CD14-positive monocyte (primary cell): ENCODE measurements at regions not wholly inside any gene's neighbourhood (a gene's known extent, or its start where the extent isn't known, plus 50 kb on each side); places are given as distances from the start of the nearest gene placed in this dataset.

Source experiments
- DNase-seq, 3 donors: peaks; one replicate each; pipeline ENCODE4 v3.0.0-alpha.2; 2011 to 2022
- H2AFZ ChIP-seq: 2 replicates; pipeline ENCODE4 v1.6.0; 2012; ENCODE audit warnings: mild to moderate bottlenecking, low read depth, low read length, inconsistent platforms; ENCODE audit not compliant: insufficient read depth, poor library complexity, severe bottlenecking
- H3K27ac ChIP-seq, 2 donors: 1 replicate in 1 of 2; 2 replicates in 1 of 2; pipeline ENCODE4 v1.5.1; 2012 to 2013; ENCODE audit warnings: low read length in 2 of 2, control low read depth in 1 of 2, inconsistent platforms in 1 of 2, low read depth in 1 of 2, mild to moderate bottlenecking in 1 of 2
- H3K27me3 ChIP-seq, 2 donors: one replicate each; pipeline versions ENCODE4 v1.6.0 to v1.6.1; 2011 to 2013; ENCODE audit warnings: low read length in 2 of 2; ENCODE audit not compliant: control insufficient read depth in 2 of 2, insufficient read depth in 2 of 2
- H3K36me3 ChIP-seq, 2 donors: replicated peaks in 1 of 2; 1 replicate in 1 of 2; 2 replicates in 1 of 2; pipeline versions ENCODE4 v1.5.1 to v1.6.1; 2012 to 2013; ENCODE audit warnings: low read length in 2 of 2, control low read depth in 1 of 2, inconsistent platforms in 1 of 2, mild to moderate bottlenecking in 1 of 2; ENCODE audit not compliant: insufficient read depth in 2 of 2, control insufficient read depth in 1 of 2
- H3K4me1 ChIP-seq, 2 donors: 1 replicate in 1 of 2; 2 replicates in 1 of 2; pipeline versions ENCODE4 v1.5.1 to v1.6.1; 2012 to 2013; ENCODE audit warnings: low read length in 2 of 2, control low read depth in 1 of 2, inconsistent platforms in 1 of 2, mild to moderate bottlenecking in 1 of 2, moderate library complexity in 1 of 2; ENCODE audit not compliant: insufficient read depth in 2 of 2, control insufficient read depth in 1 of 2
- H3K4me2 ChIP-seq: replicated peaks from 2 replicates; pipeline ENCODE3; 2012; ENCODE audit warnings: low read length, moderate library complexity, mild to moderate bottlenecking; ENCODE audit not compliant: poor library complexity, severe bottlenecking; ENCODE audit errors: extremely low read depth
- H3K4me3 ChIP-seq, 3 experiments: fragments of 200-600 bp in 1 of 3; sonication (generic) in 1 of 3; replicated peaks in 1 of 3; 1 replicate in 2 of 3; 2 replicates in 1 of 3; pipeline ENCODE4 v1.5.1; 2011 to 2013; ENCODE audit warnings: low read length in 3 of 3, mild to moderate bottlenecking in 3 of 3, control low read depth in 2 of 3, low read depth in 2 of 3, inconsistent platforms in 1 of 3, moderate library complexity in 1 of 3
- H3K79me2 ChIP-seq: 2 replicates; pipeline ENCODE4 v1.6.0; 2012; ENCODE audit warnings: mild to moderate bottlenecking, control low read depth, inconsistent platforms, low read length, moderate library complexity; ENCODE audit not compliant: insufficient read depth
- H3K9ac ChIP-seq: 2 replicates; pipeline ENCODE4 v1.6.0; 2017; ENCODE audit warnings: low read length, mild to moderate bottlenecking; ENCODE audit not compliant: insufficient read depth, poor library complexity, severe bottlenecking
- H3K9me3 ChIP-seq, 2 donors: replicated peaks in 1 of 2; 1 replicate in 1 of 2; 2 replicates in 1 of 2; pipeline versions ENCODE4 v1.5.1 to v1.6.1; 2012 to 2013; ENCODE audit warnings: low read length in 2 of 2, control low read depth in 1 of 2; ENCODE audit not compliant: control insufficient read depth in 1 of 2, insufficient read depth in 1 of 2
- H4K20me1 ChIP-seq: 2 replicates; pipeline ENCODE4 v1.6.0; 2012; ENCODE audit warnings: mild to moderate bottlenecking, low read length, control low read depth, moderate library complexity; ENCODE audit not compliant: insufficient read depth
- H3K27ac Mint-ChIP-seq, 7 donors: one replicate each; pipeline ENCODE4 v1.8.0; 2020; ENCODE audit warnings: mild to moderate bottlenecking in 7 of 7, mixed read lengths in 7 of 7, moderate library complexity in 6 of 7, inconsistent platforms in 2 of 7
- H3K27me3 Mint-ChIP-seq, 3 donors: one replicate each; pipeline ENCODE4 v1.8.0; 2021 to 2022; ENCODE audit warnings: low read depth in 3 of 3, mild to moderate bottlenecking in 3 of 3, mixed read lengths in 3 of 3, moderate library complexity in 3 of 3, inconsistent platforms in 1 of 3
- H3K36me3 Mint-ChIP-seq, 2 donors: one replicate each; pipeline ENCODE4 v1.8.0; 2020; ENCODE audit warnings: mixed read lengths in 2 of 2, inconsistent platforms in 1 of 2, mild to moderate bottlenecking in 1 of 2
- H3K4me1 Mint-ChIP-seq: one replicate; pipeline ENCODE4 v1.8.0; 2020; ENCODE audit warnings: mild to moderate bottlenecking, mixed read lengths
- H3K4me3 Mint-ChIP-seq, 2 donors: one replicate each; pipeline ENCODE4 v1.8.0; 2020; ENCODE audit warnings: mild to moderate bottlenecking in 2 of 2, mixed read lengths in 2 of 2, moderate library complexity in 1 of 2
- H3K9me3 Mint-ChIP-seq, 7 donors: one replicate each; pipeline ENCODE4 v1.8.0; 2020 to 2022; ENCODE audit warnings: mixed read lengths in 7 of 7, mild to moderate bottlenecking in 6 of 7, moderate library complexity in 6 of 7, inconsistent platforms in 2 of 7
- WGBS: methylation state at CpG from one replicate; pipeline ENCODE4 v1.1.5; 2013; ENCODE audit warnings: missing lambda C conversion rate; ENCODE audit not compliant: insufficient coverage; 5-methylcytosine and 5-hydroxymethylcytosine counted together
- intact Hi-C, 2 donors: fragments of 100-400 bp; cut with micrococcal nuclease; formaldehyde crosslinking; loops; one replicate each; pipeline versions ENCODE4 v1.15.0 to v1.15.1; 2023
- TF ChIP-seq, protein P1 (sequence below): fragments of 200-600 bp; IDR thresholded peaks from one replicate; pipeline ENCODE4 v1.8.0; 2022; ENCODE audit warnings: antibody characterized with exemption, mild to moderate bottlenecking

GRCh38 chr3:8305371-8305770, 196.3 kb upstream of the LMCD1 start:
- TF ChIP-seq, protein P1, sequence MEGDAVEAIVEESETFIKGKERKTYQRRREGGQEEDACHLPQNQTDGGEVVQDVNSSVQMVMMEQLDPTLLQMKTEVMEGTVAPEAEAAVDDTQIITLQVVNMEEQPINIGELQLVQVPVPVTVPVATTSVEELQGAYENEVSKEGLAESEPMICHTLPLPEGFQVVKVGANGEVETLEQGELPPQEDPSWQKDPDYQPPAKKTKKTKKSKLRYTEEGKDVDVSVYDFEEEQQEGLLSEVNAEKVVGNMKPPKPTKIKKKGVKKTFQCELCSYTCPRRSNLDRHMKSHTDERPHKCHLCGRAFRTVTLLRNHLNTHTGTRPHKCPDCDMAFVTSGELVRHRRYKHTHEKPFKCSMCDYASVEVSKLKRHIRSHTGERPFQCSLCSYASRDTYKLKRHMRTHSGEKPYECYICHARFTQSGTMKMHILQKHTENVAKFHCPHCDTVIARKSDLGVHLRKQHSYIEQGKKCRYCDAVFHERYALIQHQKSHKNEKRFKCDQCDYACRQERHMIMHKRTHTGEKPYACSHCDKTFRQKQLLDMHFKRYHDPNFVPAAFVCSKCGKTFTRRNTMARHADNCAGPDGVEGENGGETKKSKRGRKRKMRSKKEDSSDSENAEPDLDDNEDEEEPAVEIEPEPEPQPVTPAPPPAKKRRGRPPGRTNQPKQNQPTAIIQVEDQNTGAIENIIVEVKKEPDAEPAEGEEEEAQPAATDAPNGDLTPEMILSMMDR, result no peak
- intact Hi-C loops, result no loop called here
- Mint-ChIP-seq H3K27ac (no peak overlapping the region), H3K27me3 (no peaks in the 10 kb centered on the region), H3K4me1 (no peaks in the 10 kb centered on the region), H3K9me3 (peaks cover 0 to 6% (median 2%) of the 10 kb centered on the region in 7 donors), H3K4me3 (no peak overlapping the region), H3K36me3 (no peaks in the 10 kb centered on the region)
- Histone ChIP-seq H3K36me3 (no peaks in the 10 kb centered on the region), H3K4me3 (no peak overlapping the region), H3K4me1 (no peaks in the 10 kb centered on the region), H3K9ac (no peak overlapping the region), H2AFZ (no peak overlapping the region), H3K27me3 (no peaks in the 10 kb centered on the region), H3K9me3 (no peaks in the 10 kb centered on the region), H4K20me1 (no peaks in the 10 kb centered on the region), H3K79me2 (no peaks in the 10 kb centered on the region), H3K4me2 (no peak overlapping the region), H3K27ac (no peak overlapping the region)
- WGBS, result 83% methylated on average over 1 of the region's 1 CpG
- no peak for DNase-seq

DNA sequence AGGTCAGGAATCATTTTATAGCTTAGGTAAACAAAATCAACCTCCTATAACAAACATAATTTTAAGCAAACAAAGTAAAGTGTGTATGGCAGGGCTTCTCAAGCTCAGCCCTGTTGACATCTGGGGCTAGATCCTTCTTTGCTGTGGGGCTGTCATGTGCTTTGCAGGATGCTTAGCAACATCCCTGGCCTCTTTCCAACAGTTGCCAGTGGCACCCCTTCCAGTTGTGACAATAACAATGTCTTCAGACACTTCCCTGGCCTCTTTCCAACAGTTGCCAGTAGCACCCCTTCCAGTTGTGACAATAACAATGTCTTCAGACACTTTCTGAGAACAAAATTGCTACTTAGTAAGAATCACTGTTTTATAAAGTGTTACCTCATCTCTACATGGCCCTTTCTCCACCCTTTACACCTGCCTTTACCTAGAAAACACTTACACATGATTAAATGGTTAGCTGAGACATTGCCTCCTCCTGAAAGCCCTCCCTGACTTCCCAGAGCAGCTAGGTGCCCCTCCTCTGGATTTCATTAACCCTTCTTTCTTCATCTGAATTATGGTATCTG, 194.0 kb upstream of the LMCD1 start:
- H3K27ac Mint-ChIP-seq, result no peak overlapping the region
- H3K9me3 Mint-ChIP-seq, result peaks cover 4 to 18% (median 10%) of the 10 kb centered on the region in 7 donors
- no peak overlapping the region for H3K4me3 ChIP-seq
- H3K27me3 ChIP-seq, result no peaks in the 10 kb centered on the region
- no peak overlapping the region for H3K27ac ChIP-seq
- H3K27me3 Mint-ChIP-seq, result no peaks in the 10 kb centered on the region
- no peak overlapping the region for H3K9ac ChIP-seq
- H3K4me3 Mint-ChIP-seq, result no peak overlapping the region
- intact Hi-C loops, result no loop called here
- no peak overlapping the region for H2AFZ ChIP-seq
- no peaks in the 10 kb centered on the region for H3K79me2 ChIP-seq
- H3K36me3 ChIP-seq, result no peaks in the 10 kb centered on the region
- TF ChIP-seq, protein P1, result no peak
- no peak overlapping the region for H3K4me2 ChIP-seq
- no peaks in the 10 kb centered on the region for H4K20me1 ChIP-seq
- peaks cover 4 to 8% of the 10 kb centered on the region in 2 donors for H3K9me3 ChIP-seq
- DNase-seq, result no peak
- H3K4me1 Mint-ChIP-seq, result peaks cover 7% of the 10 kb centered on the region
- no peaks in the 10 kb centered on the region for H3K4me1 ChIP-seq
- no peaks in the 10 kb centered on the region for H3K36me3 Mint-ChIP-seq
